Superior temporal gyrus (tissue), 1 donor: ENCODE measurements at regions not wholly inside any gene's neighbourhood (a gene's known extent, or its start where the extent isn't known, plus 50 kb on each side); places are given as distances from the start of the nearest gene placed in this dataset.

Experiments
- DNase-seq: peaks from one replicate; pipeline ENCODE4 v3.0.0-alpha.2; 2016; ENCODE audit errors: extremely low spot score

DNA sequence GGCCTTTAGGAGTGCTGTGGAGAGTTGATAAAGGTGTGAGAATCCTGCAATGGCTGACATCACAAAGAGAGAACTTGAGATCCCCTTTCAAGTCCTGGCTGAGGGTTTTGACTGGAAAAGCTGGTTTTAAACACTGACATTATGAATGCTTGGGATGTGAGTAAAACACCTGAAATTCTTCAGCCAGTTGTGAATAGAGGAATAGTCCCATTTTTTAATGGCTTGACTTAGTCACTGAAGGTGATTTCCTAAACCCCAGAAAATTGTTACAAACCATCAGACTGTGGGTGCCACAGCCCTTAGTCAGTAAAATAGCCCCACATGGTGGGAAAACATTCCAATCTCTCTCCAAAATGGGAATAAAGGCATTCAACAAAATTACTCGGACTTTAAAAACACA is 107.7 kb upstream of the LMO4 start:
- no peak for DNase-seq

DNA sequence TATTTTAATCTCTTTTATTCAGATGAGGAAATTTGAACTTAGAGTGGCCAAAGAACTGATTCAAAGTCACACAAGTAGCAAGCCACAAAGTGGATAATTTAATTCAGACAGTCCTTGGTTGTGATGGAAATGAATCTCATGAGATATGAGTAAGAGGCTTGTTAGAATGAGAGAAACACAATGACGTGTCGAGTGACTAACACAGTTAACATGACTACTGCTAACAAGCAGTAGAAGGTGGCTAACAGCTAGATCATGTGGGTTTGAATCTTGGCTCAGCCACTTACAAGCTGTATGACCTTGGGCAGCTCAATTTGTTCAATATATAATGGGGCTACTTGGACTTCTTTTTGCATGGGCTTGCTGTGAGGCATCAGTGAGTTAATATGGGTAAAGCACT is 104.5 kb upstream of the LMO4 start:
- peak; percentile 42 for DNase-seq

DNA sequence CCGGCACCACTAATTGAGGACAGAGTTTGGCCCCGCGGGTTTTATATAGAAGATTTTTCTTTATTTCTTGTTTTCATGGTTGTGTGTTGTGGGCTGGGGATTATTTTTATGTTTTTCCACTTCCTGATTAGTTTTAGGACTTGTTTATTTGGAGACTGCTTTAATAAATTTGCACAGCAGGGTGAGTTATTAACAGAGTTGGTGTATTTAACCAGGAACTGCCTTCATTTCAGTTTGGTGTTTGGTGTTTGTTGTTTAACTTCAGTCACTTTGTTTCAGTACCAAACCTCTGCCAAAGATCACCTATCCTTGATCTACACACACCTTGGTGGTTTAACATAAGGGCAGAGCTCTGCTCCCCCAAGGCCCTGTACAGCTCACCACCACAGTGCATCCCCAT is 103.5 kb upstream of the LMO4 start:
- no peak for DNase-seq

DNA sequence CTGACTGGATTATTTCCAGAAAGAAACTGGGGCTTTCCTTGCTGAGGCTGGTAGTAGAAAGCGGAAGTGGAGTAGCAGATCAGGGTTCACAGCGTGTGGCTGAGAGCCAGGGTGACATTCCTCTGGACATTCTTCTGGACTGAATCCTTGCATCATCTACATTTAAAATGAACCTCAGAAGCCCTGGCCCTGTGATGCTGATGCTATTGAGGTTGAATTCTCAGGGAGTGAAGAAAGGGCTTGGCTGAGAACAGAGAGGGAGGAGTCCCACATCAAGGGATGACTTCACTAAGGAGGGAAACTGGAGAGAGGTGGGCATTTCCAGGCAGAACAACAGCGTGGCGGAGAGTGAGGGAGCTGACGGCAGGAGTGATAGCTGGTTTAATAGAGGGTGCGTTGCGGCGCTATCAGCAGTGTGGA is 102.3 kb upstream of the LMO4 start:
- no peak for DNase-seq

DNA sequence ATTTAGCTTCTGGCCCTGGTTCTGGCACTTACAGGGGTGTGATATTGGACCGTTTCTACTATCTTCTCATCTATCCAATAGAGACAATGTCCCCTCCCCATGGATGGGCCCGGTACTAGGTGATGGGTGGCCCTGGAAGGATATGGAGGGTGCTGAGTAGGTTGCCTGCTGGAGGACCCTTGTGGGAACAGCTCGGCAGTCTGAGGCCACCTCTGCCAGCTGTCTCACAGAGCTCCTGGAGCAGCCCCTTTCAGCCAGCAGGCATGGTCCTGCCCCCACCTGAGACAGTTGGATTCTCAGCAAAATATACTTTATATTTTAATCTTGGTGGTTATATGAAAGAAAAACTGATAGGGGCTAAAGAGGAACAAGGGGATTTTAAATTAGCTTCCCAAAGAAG is 101.0 kb upstream of the LMO4 start:
- DNase-seq: no peak

DNA sequence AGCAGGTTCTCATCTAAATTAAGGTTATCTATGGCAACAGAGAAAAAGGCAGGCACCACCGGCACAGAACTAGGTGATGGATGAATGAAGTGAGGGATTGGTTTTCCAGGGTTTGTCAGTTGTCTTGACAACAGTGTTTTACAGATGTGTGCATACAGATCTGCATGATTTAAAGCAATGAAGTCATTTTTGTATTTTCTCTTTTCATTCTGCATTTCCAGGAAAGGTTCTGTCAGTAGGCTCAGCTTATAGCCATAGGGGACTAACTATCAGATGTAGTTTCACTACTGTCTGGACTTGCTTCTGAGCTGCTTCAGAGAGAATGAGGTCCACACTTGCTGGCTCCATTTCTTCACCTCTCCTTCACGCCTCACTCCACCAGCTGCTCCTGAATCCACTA is 98.2 kb upstream of the LMO4 start:
- DNase-seq: no peak

DNA sequence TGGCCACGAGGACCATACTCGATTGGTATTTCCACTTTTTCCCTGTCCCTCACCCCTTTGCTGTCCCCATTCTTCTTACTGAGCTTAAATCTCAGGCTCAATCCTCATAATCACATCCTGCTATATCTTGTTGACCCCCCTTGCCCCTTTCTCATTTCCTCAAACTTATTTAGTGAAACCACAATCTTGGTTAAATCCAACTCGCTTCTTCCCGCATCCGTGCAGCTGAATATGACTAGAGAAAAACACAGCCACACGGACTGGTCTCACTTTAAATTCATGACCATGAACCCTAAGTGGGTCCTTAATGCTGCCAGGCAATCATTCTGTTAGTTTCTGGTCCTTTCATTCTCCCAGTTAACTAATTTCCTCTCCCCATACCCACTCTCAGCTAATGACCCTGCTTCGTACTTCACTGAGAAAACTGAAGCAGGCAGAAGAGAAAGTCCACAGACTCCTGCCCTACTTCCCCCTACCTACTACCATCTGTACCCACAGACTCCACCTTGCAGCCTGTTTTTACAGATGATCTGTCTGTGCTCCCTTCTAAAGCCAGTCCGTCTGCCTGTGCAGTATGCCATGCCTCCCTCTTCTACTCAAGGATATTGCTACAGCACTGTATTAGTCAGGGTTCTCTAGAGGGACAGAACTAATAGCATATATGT is 96.8 kb upstream of the LMO4 start:
- no peak for DNase-seq

DNA sequence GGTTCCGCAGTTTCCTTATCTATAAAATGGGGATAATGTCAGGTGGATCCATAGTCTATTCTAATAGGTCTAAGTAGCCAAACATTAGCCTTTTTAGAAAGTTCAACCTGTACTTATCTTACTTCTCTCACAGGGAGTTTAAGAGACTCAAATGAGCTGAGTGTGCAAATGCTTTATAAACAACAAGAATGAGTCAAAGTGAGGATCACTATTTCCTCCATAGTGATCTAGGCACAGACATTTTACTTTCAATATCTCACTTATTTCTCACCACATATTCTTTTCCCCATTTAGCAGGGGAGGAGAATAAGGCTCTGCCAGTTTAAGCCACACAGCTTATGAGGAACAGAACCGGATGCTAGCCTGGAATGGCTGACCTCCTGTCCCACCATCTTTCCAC is 92.1 kb upstream of the LMO4 start:
- DNase-seq: no peak

DNA sequence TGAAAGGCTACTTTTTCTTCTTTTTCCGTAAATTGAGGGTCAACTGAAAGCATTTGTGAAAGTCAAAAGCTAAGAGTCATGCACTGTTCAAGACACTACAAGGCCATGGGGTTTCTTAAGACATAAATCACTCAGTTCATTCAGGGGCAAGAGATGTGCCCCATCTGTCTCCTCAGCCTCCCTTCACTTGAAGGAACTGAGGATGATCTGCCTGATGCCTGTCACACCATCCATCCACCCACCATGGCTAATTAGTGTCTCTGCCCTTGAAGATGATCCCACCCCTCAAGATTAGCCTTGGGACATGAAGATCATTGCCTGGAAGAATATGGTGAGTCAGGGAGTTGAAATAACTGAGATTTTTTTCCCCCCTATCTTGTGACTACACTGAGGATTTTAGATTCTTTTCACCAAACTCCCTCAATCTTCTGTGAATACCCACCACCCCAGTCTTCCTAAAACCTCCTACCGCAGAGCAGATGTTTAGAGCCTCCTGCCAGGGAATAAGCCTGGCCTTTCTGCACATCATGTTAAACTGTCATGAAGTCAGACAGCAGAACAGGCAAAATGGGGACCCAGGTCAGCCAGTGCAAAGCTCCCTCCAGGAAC is 88.6 kb upstream of the LMO4 start:
- no peak for DNase-seq

DNA sequence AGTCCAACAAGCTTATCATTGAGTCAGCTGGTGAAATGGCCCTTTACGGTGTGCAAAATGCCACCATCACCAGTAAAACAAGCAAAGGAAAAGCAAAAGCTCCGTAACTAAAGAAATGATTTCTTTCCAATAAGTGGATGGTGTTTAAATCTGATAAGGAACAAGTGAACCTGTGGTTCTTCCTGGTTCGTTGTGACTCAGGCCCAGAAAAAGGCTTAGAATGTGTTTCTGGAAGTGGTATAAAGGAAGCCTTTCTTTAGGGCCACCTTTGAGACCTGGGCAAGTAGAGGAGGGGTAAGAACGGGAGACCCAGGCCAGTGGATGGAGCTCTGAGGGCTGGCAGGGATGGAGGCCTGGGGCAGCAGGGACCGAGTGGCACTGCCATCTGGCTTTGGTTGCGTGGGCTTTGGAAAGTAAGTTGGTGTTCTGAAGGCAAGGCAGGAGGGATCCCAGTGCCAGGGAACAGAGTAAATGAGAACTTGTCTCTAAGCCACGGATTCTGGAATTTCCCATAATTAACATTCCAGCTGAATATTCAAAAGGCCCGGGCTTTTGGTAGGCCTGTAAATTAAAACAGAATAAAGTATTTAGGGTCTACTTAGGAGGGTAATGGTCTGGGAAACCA is 87.9 kb upstream of the LMO4 start:
- peak; percentile 29 for DNase-seq

DNA sequence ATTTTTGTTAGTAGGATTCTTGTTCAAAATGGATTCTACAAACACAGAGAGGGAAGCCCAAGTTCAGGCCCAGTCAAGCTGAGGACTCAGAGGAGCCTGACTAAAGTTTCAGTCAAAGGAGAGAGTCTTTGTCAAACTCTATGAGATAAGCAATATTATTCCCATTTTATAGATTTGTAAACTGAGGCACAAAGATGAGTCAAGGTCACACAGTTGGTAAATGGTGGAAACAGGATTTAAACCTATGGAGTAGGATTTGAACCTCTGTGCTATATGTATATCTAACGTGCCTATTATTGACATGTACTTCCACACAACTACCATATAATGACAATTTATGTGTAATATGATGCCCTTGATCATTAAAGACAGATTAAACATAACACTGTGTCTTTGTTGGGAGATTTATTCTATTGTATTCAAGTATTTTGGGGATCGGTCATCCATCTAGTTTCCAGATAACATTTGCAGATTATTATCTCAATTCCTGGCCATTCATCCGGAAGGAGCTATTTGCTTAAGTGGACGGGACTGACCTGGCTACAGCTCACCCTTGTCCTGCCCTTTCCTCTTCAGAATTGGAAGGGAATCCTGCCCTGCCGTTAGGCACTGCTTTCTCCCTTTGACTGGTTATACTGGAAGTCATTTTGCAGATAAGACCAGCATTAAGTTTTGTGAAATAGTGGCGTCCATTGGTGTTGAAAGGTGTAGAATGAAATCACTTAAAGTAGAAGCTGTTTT is 86.1 kb upstream of the LMO4 start:
- no peak for DNase-seq

DNA sequence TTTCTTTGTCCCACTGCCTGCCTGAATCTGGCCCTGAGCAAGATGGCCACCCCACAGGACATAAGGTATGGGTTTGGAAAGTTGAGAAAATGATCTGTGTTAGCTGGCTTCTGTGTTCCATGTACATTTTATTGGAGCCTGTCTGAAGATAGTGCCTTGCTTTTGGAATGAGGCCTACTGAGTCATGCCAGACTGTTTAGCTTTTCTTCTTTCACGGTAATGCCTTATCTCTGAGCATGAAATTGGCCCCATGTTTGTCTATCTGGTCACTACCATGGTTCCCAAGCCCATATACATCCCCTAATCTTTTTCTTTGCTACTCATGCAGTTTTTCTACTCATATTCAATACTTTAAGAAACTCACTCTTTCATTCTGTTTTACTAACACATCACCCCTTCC is 85.1 kb upstream of the LMO4 start:
- no peak for DNase-seq

DNA sequence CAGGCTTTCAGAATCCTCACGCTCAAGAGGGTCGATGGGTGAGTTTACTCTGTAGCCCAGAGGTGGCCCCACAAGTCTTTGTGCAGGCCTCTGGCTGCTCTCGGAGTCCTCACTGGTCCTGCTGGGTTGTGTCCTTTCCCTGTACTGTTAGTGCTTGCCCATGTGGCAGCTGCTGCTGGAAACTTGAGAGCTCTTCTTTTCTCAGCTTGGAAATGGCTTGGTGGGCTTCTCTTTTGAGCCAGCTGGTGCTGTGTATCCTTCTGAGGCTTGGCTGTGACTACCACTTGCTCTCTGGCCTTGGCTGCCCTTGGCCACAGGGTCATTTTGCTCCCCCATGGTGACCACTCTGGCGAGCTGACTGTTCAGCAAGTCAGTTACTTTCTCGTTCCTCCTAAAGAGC is 82.2 kb upstream of the LMO4 start:
- DNase-seq: no peak

DNA sequence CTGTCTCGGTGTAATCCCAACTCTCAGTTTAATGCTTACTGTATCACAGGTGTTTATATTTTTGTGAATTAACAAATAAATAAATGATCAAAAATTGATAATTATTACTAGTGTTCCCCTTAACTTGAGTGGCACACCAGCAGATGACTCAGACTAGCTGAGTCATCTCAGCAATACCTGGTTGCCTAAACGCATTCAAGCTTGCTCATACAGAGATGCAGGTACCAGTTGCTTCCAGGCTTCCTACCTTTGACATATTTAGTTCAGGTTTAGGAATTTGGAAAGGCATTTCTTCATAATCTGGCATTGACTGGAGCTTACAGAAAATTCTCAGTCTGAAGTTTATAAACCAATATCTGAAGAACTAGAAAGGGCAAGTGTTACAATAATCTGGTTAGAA is 78.9 kb upstream of the LMO4 start:
- DNase-seq: no peak

DNA sequence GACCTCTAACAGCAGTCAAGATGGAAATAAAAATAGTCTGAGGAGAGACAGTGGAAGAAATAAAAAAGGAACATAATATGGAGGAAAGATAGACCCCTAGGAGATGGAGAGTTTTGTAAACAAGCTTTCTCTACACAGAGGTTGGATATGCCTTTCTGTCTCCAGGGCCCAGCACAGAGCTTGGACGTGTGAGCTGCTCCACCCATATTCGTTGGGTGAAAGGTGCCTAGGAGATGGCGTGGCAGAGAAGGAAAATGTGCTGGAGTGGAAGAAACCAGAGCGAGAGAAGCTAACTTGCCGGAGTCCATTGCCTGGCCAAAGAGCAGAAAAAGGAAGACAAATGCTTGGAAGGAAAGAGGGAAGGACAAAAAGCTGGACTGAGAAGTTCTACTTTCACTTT is 78.3 kb upstream of the LMO4 start:
- no peak for DNase-seq

DNA sequence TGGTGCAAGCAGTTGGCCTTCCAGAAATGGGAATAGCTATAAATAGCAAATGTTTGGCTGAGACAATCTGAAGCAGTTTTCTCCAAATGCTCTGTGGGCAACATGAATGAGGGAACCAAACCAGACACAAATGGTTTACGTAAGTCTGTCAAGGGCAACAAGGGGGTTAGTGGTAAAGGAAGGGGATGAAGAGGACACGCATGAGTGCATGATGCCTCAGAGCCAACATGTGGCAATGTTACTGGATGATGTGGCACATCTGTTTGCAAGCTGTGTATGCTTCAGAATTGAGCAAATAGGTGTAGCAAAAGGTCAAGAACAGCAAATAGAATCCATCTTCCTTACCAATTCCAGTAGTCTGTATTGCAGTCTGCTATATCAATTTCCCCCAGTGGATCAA is 76.3 kb upstream of the LMO4 start:
- no peak for DNase-seq

DNA sequence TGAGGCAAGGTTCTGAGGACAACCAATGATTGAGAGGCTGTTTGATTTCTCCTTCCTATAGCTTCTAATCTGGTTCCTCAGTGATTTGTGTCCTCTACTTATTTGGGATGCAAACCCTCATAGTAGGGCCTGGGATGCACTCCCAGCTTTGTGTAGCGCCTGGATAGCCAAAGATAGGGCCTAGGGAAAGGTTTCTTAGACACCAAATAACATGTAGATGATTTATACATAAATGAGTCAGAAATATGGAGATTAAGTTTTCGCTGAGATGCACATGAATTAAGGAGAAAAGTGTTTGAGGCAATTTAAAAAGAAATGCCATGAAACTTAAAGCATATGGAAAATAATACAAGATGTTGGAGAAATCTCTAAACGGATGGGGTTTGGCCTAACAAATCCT is 66.0 kb upstream of the LMO4 start:
- no peak for DNase-seq

DNA sequence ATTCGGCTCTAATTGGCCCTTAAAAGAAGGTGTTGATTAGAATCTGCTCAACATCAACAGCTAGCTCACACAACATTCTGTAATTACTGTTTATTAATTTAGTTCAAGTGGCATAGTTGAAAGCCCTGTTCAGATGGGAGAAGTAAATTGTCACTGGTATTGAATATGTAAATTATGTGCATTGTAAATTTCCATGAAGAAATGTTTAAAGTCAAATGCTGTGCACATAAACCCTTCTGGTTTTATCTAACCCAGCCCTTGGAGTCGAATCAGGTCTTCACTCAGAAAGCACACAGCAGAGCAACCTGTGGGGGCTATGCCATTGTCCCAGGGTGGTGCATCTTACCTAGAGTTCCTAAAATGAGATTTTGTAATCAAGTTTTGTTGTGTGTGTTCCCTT is 65.4 kb upstream of the LMO4 start:
- DNase-seq: no peak

DNA sequence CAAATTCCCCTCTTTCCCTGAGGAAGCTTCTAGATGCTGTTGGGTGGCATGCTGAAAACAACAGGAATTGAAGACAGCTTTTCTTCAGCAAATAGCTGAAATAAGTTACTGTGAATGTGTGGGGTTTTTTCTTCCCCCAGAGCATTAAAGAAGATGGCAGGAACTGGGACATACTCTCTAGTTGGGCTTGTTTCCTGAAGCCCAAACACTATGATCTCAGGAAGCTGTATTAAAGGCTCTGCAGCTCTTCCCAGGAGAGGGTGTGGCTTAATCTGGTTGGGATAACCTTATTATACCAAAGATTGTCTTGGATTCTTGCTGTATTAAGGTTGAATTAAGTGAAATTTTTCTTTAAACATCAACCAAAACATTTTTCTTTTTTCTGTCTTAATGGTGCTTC is 64.9 kb upstream of the LMO4 start:
- no peak for DNase-seq

DNA sequence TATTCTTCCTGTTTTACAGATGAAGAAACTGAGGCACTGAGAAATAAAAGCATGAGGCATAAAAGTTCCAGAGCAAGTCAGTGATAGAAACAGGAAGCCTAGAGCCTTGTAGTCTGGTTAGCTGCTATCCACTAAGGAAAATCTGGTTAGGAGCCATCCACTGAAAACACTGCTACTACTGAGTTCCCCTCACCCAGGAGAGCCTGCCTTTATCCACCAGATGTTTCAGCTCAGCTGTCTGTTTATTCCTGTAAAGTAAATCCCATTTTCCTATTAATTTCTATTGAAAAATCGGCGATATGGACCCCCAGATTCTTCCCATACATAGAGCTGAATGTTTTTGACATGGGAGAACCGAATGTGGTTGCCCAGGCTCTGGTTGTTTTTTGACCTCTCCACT is 63.7 kb upstream of the LMO4 start:
- no peak for DNase-seq

DNA sequence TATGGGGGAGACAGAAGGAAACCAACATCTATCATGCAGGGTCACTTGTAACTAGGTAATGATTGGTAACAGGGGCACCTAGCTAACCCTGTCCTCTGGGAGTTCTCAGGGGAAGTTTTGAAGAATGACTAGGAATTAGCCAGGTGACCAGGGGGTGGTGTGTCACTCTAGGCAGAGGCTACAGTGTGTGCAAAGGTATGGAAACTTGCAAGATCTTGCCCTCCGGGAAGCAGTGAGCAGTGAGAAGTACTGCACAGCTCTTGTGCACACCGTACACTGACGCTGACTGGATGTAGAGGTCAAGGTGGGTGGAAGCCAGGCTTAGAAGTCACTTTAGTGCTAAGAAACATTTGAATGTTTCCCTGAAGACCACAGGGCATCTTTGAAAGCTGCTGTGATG is 62.9 kb upstream of the LMO4 start:
- DNase-seq: no peak

DNA sequence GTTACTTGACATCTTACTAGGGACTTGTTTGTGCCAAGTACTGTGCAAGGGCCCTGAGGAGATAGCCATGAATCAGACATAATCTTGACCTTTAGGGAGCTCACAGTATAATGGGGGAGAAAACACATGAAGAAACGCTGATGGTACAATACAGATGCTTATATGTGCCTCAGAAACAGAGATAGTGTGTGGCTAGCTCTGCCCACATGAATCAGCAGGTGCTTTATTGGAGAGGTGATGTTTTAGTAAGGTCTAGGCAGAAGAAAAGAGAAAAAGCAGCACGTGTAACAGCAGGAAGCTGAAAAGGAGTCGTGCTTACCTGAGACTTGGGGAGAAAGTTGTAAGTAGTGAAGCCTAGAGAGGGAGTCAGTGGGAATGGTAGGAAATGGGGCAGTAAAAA is 60.6 kb upstream of the LMO4 start:
- no peak for DNase-seq

DNA sequence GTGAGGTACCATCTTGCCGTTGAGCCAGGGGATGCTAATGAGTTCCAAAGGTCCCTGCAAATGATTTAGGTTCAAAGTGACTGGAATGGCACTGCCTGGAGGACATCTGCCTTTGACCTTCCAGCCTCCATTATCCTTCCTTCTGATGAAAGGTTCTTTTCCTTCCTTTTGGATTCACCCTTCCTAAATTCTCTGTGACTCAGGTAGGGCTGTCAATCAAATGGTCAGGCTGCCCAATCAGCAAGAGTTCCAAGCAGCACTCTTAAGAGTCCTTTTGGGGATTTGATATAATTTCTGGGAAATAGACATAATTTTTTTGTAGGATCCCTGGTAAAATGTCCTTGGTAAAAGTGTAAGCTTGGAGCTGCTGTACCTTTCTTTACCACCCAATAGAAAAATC is 58.8 kb upstream of the LMO4 start:
- no peak for DNase-seq
